Retinal pigment epithelial cell (primary cell): ENCODE measurements at regions not wholly inside any gene's neighbourhood (a gene's known extent, or its start where the extent isn't known, plus 50 kb on each side); places are given as distances from the start of the nearest gene placed in this dataset.

Source experiments
- DNase-seq: peaks from one replicate; pipeline ENCODE4 v3.0.0-alpha.2; 2010; ENCODE audit warnings: low read depth
- H3K4me3 ChIP-seq: 2 replicates; pipeline ENCODE4 v1.5.1; 2011; ENCODE audit warnings: mild to moderate bottlenecking, low read length, control low read depth, moderate library complexity
- TF ChIP-seq, protein P1 (sequence below): conservative IDR thresholded peaks from 2 replicates; pipeline ENCODE4 v1.5.1; 2011; ENCODE audit warnings: low read depth, low read length, control low read depth, inconsistent platforms

- TF ChIP-seq, protein P1, sequence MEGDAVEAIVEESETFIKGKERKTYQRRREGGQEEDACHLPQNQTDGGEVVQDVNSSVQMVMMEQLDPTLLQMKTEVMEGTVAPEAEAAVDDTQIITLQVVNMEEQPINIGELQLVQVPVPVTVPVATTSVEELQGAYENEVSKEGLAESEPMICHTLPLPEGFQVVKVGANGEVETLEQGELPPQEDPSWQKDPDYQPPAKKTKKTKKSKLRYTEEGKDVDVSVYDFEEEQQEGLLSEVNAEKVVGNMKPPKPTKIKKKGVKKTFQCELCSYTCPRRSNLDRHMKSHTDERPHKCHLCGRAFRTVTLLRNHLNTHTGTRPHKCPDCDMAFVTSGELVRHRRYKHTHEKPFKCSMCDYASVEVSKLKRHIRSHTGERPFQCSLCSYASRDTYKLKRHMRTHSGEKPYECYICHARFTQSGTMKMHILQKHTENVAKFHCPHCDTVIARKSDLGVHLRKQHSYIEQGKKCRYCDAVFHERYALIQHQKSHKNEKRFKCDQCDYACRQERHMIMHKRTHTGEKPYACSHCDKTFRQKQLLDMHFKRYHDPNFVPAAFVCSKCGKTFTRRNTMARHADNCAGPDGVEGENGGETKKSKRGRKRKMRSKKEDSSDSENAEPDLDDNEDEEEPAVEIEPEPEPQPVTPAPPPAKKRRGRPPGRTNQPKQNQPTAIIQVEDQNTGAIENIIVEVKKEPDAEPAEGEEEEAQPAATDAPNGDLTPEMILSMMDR = no peak
- no peak for DNase-seq
- H3K4me3 ChIP-seq = no peak overlapping the region
These were observed 422.3 kb upstream of the CELF4 start for GRCh38 chr18:37987901-37988300.

- no peak overlapping the region for H3K4me3 ChIP-seq
- TF ChIP-seq, protein P1 = no peak
- no peak for DNase-seq
These were observed 421.1 kb upstream of the CELF4 start for GRCh38 chr18:37986665-37987064.

DNA sequence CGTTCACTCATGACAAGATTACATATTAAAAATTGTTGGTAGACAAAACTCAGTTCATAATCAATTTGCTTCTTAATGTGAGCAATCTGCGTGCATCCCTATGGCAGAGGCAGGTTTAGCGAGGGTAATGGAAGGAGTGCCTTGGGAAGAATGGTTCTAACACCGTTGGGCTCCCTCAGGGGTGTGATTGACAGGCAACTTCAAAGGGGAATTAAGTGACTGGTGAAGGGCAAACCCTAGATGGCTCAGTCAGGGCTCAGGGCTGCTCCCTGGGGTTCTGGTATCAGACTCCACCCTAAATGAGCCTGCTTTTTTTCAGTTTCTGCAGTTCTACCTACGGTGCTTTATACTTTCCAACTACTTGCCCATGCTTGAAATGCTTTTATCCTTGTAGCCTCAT, 419.5 kb upstream of the CELF4 start:
- H3K4me3 ChIP-seq = no peak overlapping the region
- TF ChIP-seq, protein P1 = no peak
- no peak for DNase-seq

GRCh38 chr18:37980556-37980955, 415.0 kb upstream of the CELF4 start:
- TF ChIP-seq, protein P1 = no peak

GRCh38 chr18:37975446-37975845, 409.8 kb upstream of the CELF4 start:
- no peak overlapping the region for H3K4me3 ChIP-seq
- TF ChIP-seq, protein P1 = no peak
- DNase-seq = no peak

More at GRCh38 chr18:37980556-37980955, 415.0 kb upstream of the CELF4 start:
- no peak overlapping the region for H3K4me3 ChIP-seq
- DNase-seq = no peak

DNA sequence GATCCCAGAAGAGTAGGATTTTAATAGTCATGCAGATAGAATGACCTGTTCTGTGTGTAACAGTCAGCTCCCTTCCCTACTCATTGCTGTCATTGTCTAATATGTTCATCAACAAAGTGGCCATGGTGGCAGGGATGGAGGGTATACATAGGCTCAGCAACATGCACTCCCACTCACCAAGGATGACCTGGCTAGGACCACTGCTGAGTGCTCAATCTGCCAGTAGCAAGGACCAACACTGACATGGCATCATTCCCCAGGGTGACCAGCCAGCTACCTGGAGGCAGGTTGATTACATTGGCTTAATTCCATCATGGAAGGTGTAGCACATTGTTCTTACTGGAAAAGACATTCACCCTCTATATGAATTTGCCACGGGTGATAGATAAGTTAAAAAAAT, 401.7 kb upstream of the CELF4 start:
- TF ChIP-seq, protein P1 = no peak
- no peak overlapping the region for H3K4me3 ChIP-seq
- DNase-seq = no peak

- TF ChIP-seq, protein P1 = no peak
- no peak for DNase-seq
- no peak overlapping the region for H3K4me3 ChIP-seq
These were observed 400.0 kb upstream of the CELF4 start for GRCh38 chr18:37965572-37965970.
